Right atrium auricular region (tissue), 2 donors: ENCODE measurements at regions not wholly inside any gene's neighbourhood (a gene's known extent, or its start where the extent isn't known, plus 50 kb on each side); places are given as distances from the start of the nearest gene placed in this dataset.

Experiments
- DNase-seq: peaks from one replicate; pipeline ENCODE4 v3.0.0-alpha.2; 2019; ENCODE audit warnings: low spot score
- H3K27ac ChIP-seq, 2 donors: fragments of 200-600 bp; sonication (generic); 1 replicate in 1 of 2; 2 replicates in 1 of 2; pipeline ENCODE4 v1.5.1; 2016 to 2019
- H3K27me3 ChIP-seq, 2 donors: fragments of 200-600 bp; sonication (generic); one replicate each; pipeline versions ENCODE4 v1.5.1 to v1.6.0; 2017 to 2019
- H3K36me3 ChIP-seq: fragments of 200-600 bp; sonication (generic); one replicate; pipeline ENCODE4 v1.5.1; 2016
- H3K4me1 ChIP-seq, 2 donors: fragments of 200-600 bp; sonication (generic); one replicate each; pipeline versions ENCODE4 v1.5.1 to v1.6.0; 2017 to 2019
- H3K4me3 ChIP-seq, 2 donors: fragments of 200-600 bp; sonication (generic); 1 replicate in 1 of 2; 2 replicates in 1 of 2; pipeline ENCODE4 v1.5.1; 2017 to 2019; ENCODE audit warnings: mild to moderate bottlenecking in 1 of 2, moderate library complexity in 1 of 2
- H3K9me3 ChIP-seq, 2 donors: fragments of 200-600 bp; sonication (generic); one replicate each; pipeline ENCODE4 v1.5.1; 2019
- CTCF ChIP-seq, 2 donors: fragments of 200-600 bp; sonication (generic); IDR thresholded peaks; one replicate each; pipeline ENCODE4 v1.5.1; 2019; ENCODE audit warnings: antibody characterized with exemption in 2 of 2

- Histone ChIP-seq H3K36me3 (no peaks in the 10 kb centered on the region), H3K4me1 (peaks cover 0 to 4% of the 10 kb centered on the region in 2 donors), H3K27ac (no peak overlapping the region), H3K27me3 (no peaks in the 10 kb centered on the region), H3K9me3 (no peaks in the 10 kb centered on the region), H3K4me3 (no peak overlapping the region)
- TF ChIP-seq CTCF (IDR thresholded peaks at IDR 0.05) = no peak
- DNase-seq = no peak
These were observed 53.1 kb upstream of the ATL2 start for GRCh38 chr2:38430196-38430595.

- TF ChIP-seq CTCF (IDR thresholded peaks at IDR 0.05) = no peak
- Histone ChIP-seq H3K36me3 (no peaks in the 10 kb centered on the region), H3K27ac (no peak overlapping the region), H3K4me1 (peaks cover 0 to 4% of the 10 kb centered on the region in 2 donors), H3K9me3 (no peaks in the 10 kb centered on the region), H3K27me3 (no peaks in the 10 kb centered on the region), H3K4me3 (no peak overlapping the region)
- no peak for DNase-seq
These were observed 50.9 kb upstream of the ATL2 start for GRCh38 chr2:38427936-38428335.

- peaks cover 0 to 4% of the 10 kb centered on the region in 2 donors for H3K4me1 ChIP-seq
- H3K4me3 ChIP-seq = no peak overlapping the region
- H3K36me3 ChIP-seq = no peaks in the 10 kb centered on the region
- no peak for DNase-seq
- no peak for TF ChIP-seq CTCF (IDR thresholded peaks at IDR 0.05)
- no peaks in the 10 kb centered on the region for H3K27me3 ChIP-seq
- no peak overlapping the region for H3K27ac ChIP-seq
- H3K9me3 ChIP-seq = no peaks in the 10 kb centered on the region
These were observed 50.0 kb upstream of the ATL2 start for GRCh38 chr2:38427054-38427453.
